HCT116 (cell line): ENCODE measurements at regions not wholly inside any gene's neighbourhood (a gene's known extent, or its start where the extent isn't known, plus 50 kb on each side); places are given as distances from the start of the nearest gene placed in this dataset.
"Not testable (repeated sequence)": the region's sequence is repeated elsewhere in the genome, so short reads cannot be mapped to it uniquely, and the experiment has no call there.

Experiments
- ATAC-seq: fragments of 200-7000 bp; cut with Tn5 transposase; 2 replicates; pipeline ENCODE4 v1.9.1; 2020; ENCODE audit warnings: mild to moderate bottlenecking, moderate library complexity
- BruUV-seq: library from RNA; stranded (reverse); fragments of 400-500 nt; replicated peaks from 2 replicates; lab custom pipeline; 2021; lab: Mats Ljungman, UMichigan
- CTCF ChIA-PET: fragments of 300-600 bp; sonication (Branson Sonifier 250); formaldehyde crosslinking; loops from one replicate; lab custom pipeline; 2021; ENCODE audit warnings: antibody characterized with exemption; lab: Charles Lee
- POLR2A ChIA-PET: fragments of 300-600, 350-600 bp; sonication (Branson Sonifier 250); formaldehyde crosslinking; loops from one replicate; lab custom pipeline; 2021; ENCODE audit warnings: antibody characterized with exemption; lab: Charles Lee
- RAD21 ChIA-PET, 2 experiments: fragments of 300-600 bp; sonication (Branson Sonifier 250); formaldehyde crosslinking; loops; one replicate each; lab custom pipeline; 2023; ENCODE audit warnings: low total read pairs in 2 of 2; ENCODE audit not compliant: uncharacterized antibody in 2 of 2, unreplicated experiment in 2 of 2, low non-redundant PET in 1 of 2; lab: Charles Lee
- DNase-seq: peaks from one replicate; pipeline ENCODE4 v3.0.0-alpha.2; 2010; ENCODE audit warnings: low read depth, low spot score
- H2AFZ ChIP-seq: fragments of 200-600 bp; shearing (Covaris generic), sonication (generic); 2 replicates; pipeline ENCODE4 v1.6.1; 2017; ENCODE audit warnings: low read depth, mixed run types, mixed read lengths, antibody characterized with exemption, low read length; ENCODE audit not compliant: poor library complexity, severe bottlenecking
- H3K27ac ChIP-seq: 2 replicates; pipeline ENCODE4 v1.5.1; 2012; ENCODE audit warnings: low read depth, low read length
- H3K27me3 ChIP-seq: fragments of 200-600 bp; sonication (generic); 2 replicates; pipeline ENCODE4 v1.6.1; 2016; ENCODE audit warnings: mixed run types, low read length, mixed read lengths; ENCODE audit not compliant: insufficient read depth
- H3K36me3 ChIP-seq, 2 experiments: fragments of 200-500 bp in 1 of 2; fragments of 200-600 bp in 1 of 2; sonication (Bioruptor generic) in 1 of 2; sonication (generic) in 1 of 2; 2 replicates each; pipeline versions ENCODE4 v1.5.1 to v1.6.1; 2014 to 2016; ENCODE audit warnings: low read length in 2 of 2, inconsistent platforms in 1 of 2, mixed read lengths in 1 of 2, mixed run types in 1 of 2; ENCODE audit not compliant: insufficient read depth in 2 of 2, control insufficient read depth in 1 of 2
- H3K4me1 ChIP-seq, 2 experiments: fragments of 200-600 bp in 1 of 2; sonication (generic) in 1 of 2; 2 replicates each; pipeline versions ENCODE4 v1.5.1 to v1.6.1; 2012 to 2017; ENCODE audit warnings: low read length in 2 of 2, inconsistent platforms in 1 of 2, mild to moderate bottlenecking in 1 of 2, mixed read lengths in 1 of 2, mixed run types in 1 of 2, moderate library complexity in 1 of 2; ENCODE audit not compliant: insufficient read depth in 2 of 2, control insufficient read depth in 1 of 2
- H3K4me2 ChIP-seq: fragments of 200-600 bp; sonication (generic); 2 replicates; pipeline ENCODE4 v1.6.1; 2017; ENCODE audit warnings: mixed run types, low read length, mixed read lengths
- H3K4me3 ChIP-seq, 2 experiments: fragments of 200-600 bp in 1 of 2; sonication (generic) in 1 of 2; replicated peaks in 1 of 2; 2 replicates each; pipeline ENCODE4 v1.5.1; 2011 to 2016; ENCODE audit warnings: low read length in 2 of 2, control low read depth in 1 of 2, low read depth in 1 of 2, mild to moderate bottlenecking in 1 of 2, mixed read lengths in 1 of 2, mixed run types in 1 of 2
- H3K79me2 ChIP-seq: fragments of 200-600 bp; sonication (generic); 2 replicates; pipeline ENCODE4 v1.6.1; 2017; ENCODE audit warnings: mild to moderate bottlenecking, mixed run types, low read length, moderate library complexity, mixed read lengths; ENCODE audit not compliant: insufficient read depth
- H3K9ac ChIP-seq: fragments of 200-600 bp; sonication (generic); 2 replicates; pipeline ENCODE4 v1.6.1; 2016; ENCODE audit warnings: low read length, mixed read lengths
- H3K9me2 ChIP-seq: fragments of 200-600 bp; sonication (generic), shearing (Covaris generic); 2 replicates; pipeline ENCODE4 v1.6.1; 2017; ENCODE audit warnings: mixed run types, mild to moderate bottlenecking, moderate library complexity; ENCODE audit not compliant: insufficient read depth
- H3K9me3 ChIP-seq, 2 experiments: fragments of 200-500 bp in 1 of 2; fragments of 200-600 bp in 1 of 2; sonication (Bioruptor generic) in 1 of 2; sonication (generic) in 1 of 2; 2 replicates each; pipeline ENCODE4 v1.6.1; 2014 to 2017; ENCODE audit warnings: low read length in 2 of 2, mixed read lengths in 2 of 2, inconsistent platforms in 1 of 2, low read depth in 1 of 2, mild to moderate bottlenecking in 1 of 2, mixed run types in 1 of 2, moderate library complexity in 1 of 2; ENCODE audit not compliant: control insufficient read depth in 1 of 2, insufficient read depth in 1 of 2
- H4K20me1 ChIP-seq: fragments of 200-600 bp; sonication (generic), shearing (Covaris generic); 2 replicates; pipeline ENCODE4 v1.6.1; 2017; ENCODE audit warnings: mixed run types, mild to moderate bottlenecking, moderate library complexity; ENCODE audit not compliant: insufficient read depth
- ATF3 ChIP-seq: IDR thresholded peaks from 2 replicates; pipeline ENCODE4 v1.6.1; 2012
- CBX3 ChIP-seq: IDR thresholded peaks from 2 replicates; pipeline ENCODE4 v1.6.1; 2012; ENCODE audit warnings: low read depth
- EGR1 ChIP-seq: IDR thresholded peaks from 2 replicates; pipeline ENCODE4 v1.6.1; 2012; ENCODE audit warnings: low read depth
- ELF1 ChIP-seq: IDR thresholded peaks from 2 replicates; pipeline ENCODE4 v1.6.1; 2012; ENCODE audit warnings: low read depth, borderline replicate concordance
- EZH2 ChIP-seq: fragments of 200-600 bp; sonication (generic); IDR thresholded peaks from 2 replicates; pipeline ENCODE4 v1.6.1; 2017; ENCODE audit warnings: antibody characterized with exemption, mixed run types
- EZH2phosphoT487 ChIP-seq: fragments of 200-600 bp; IDR thresholded peaks from 2 replicates; pipeline ENCODE4 v1.6.1; 2018; ENCODE audit warnings: antibody characterized with exemption, borderline replicate concordance
- FOSL1 ChIP-seq: IDR thresholded peaks from 2 replicates; pipeline ENCODE4 v1.6.1; 2012; ENCODE audit warnings: low read depth
- POLR2AphosphoS5 ChIP-seq: IDR thresholded peaks from 2 replicates; pipeline ENCODE4 v1.6.1; 2011; ENCODE audit warnings: mild to moderate bottlenecking, low read depth, low read length, moderate library complexity
- RAD21 ChIP-seq: IDR thresholded peaks from 2 replicates; pipeline ENCODE4 v1.6.1; 2012; ENCODE audit warnings: low read depth, mild to moderate bottlenecking
- SIN3A ChIP-seq: IDR thresholded peaks from 2 replicates; pipeline ENCODE4 v1.6.1; 2012; ENCODE audit warnings: low read depth
- intact Hi-C: fragments of 100-400 bp; cut with micrococcal nuclease; formaldehyde crosslinking; loops from 2 replicates; pipeline ENCODE4 v1.10.0; 2022

- BruUV-seq, result no TSS peak
- no peak for TF ChIP-seq EZH2phosphoT487
- TF ChIP-seq ATF3, result no peak
- TF ChIP-seq EGR1, result no peak
- TF ChIP-seq EZH2, result no peak
- no peak for TF ChIP-seq CBX3
- TF ChIP-seq ELF1, result no peak
- TF ChIP-seq RAD21, result no peak
- TF ChIP-seq POLR2AphosphoS5, result no peak
- TF ChIP-seq SIN3A, result no peak
- TF ChIP-seq FOSL1, result no peak
- Histone ChIP-seq H4K20me1 (no peaks in the 10 kb centered on the region), H2AFZ (no peak overlapping the region), H3K4me3 (no peak overlapping the region), H3K9me2 (no peaks in the 10 kb centered on the region), H3K79me2 (no peaks in the 10 kb centered on the region), H3K9me3 (no peaks in the 10 kb centered on the region), H3K27ac (no peak overlapping the region), H3K27me3 (no peaks in the 10 kb centered on the region), H3K9ac (no peak overlapping the region), H3K4me2 (no peak overlapping the region), H3K4me1 (no peaks in the 10 kb centered on the region), H3K36me3 (no peaks in the 10 kb centered on the region)
- ChIA-PET RAD21 (no interaction called here), POLR2A (no interaction called here), CTCF (no interaction called here)
- intact Hi-C loops, result no loop called here
- ATAC-seq (no peak), DNase-seq (no peak)
Observed at GRCh38 chr3:110625201-110625747, 446.3 kb upstream of the NECTIN3 start.

GRCh38 chr3:110626652-110627111 lies 444.9 kb upstream of the NECTIN3 start:
- BruUV-seq, H3K4me3 ChIP-seq, H3K27ac ChIP-seq, H2AFZ ChIP-seq, RAD21 ChIA-PET, H3K9me2 ChIP-seq, H3K79me2 ChIP-seq, H3K9ac ChIP-seq, ATAC-seq, DNase-seq, H3K27me3 ChIP-seq, CTCF ChIA-PET, H3K4me2 ChIP-seq, intact Hi-C loops, H3K9me3 ChIP-seq, H3K4me1 ChIP-seq, H4K20me1 ChIP-seq, H3K36me3 ChIP-seq, POLR2A ChIA-PET: not testable (repeated sequence)
